ENCODE measurements at regions not wholly inside any gene's neighbourhood (a gene's known extent, or its start where the extent isn't known, plus 50 kb on each side); places are given as distances from the start of the nearest gene placed in this dataset.
A peak's percentile ranks its signal among the peaks of the same experiment; 100 is the strongest.
"Not testable (repeated sequence)": the region's sequence is repeated elsewhere in the genome, so short reads cannot be mapped to it uniquely, and the experiment has no call there.

DNA sequence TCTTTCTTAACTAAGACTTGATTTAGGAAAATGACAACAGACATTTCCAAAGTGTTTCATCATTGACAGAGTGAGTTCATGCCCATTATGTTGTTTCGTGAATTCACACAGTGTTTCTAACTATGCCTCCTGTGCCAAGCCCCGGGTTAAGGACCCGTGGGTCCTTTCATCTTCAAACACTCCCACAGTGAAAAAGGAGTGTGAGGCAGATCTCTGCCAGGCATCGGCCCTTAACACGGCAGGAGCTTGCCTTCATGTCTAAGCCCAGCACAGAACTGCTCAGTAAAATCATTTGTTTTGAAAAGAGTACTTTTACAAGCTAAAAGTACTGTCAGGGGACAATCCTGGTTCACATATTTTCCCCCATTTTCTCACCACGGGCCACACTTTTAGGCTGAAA is 80.0 kb upstream of the FOXB1 start:
- no peaks in the 10 kb centered on the region for H3K4me1 Mint-ChIP-seq
- ATAC-seq (ENCODE audit: low read depth in 2 of 2) (no peak), DNase-seq (no peak)
- H3K9me3 Mint-ChIP-seq = peaks cover 0 to 4% (median 0%) of the 10 kb centered on the region in 7 donors
- H3K27me3 Mint-ChIP-seq = peaks cover 20 to 30% (median 26%) of the 10 kb centered on the region in 3 donors
- no peaks in the 10 kb centered on the region for H3K36me3 Mint-ChIP-seq
- no peak overlapping the region for H3K27ac Mint-ChIP-seq
- H3K4me3 Mint-ChIP-seq = no peak overlapping the region

DNA sequence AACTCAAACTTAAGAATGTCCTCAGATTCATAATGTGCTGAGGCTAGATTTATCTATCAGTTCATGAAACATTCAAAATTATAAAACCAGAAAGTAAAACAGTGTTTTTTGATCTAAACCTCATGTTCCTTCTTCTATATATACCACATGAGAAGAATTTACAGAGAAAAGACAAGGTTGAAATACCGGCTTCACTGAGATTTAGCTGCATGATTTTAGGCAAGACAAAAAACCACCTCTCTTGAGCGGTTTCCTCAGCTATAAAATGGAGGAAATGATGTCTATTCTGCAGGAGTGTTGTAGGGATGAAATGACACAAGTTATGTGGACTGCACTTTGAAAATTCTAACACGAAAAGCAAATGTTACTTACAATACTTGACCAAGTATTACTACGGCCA is 80.6 kb upstream of the FOXB1 start:
- Mint-ChIP-seq H3K4me1 (no peaks in the 10 kb centered on the region), H3K9me3 (peaks cover 0 to 4% (median 0%) of the 10 kb centered on the region in 7 donors), H3K27me3 (peaks cover 20 to 26% (median 23%) of the 10 kb centered on the region in 3 donors), H3K27ac (no peak overlapping the region), H3K36me3 (no peaks in the 10 kb centered on the region), H3K4me3 (no peak overlapping the region)
- DNase-seq = no peak
- no peak for ATAC-seq (ENCODE audit: low read depth in 2 of 2)

DNA sequence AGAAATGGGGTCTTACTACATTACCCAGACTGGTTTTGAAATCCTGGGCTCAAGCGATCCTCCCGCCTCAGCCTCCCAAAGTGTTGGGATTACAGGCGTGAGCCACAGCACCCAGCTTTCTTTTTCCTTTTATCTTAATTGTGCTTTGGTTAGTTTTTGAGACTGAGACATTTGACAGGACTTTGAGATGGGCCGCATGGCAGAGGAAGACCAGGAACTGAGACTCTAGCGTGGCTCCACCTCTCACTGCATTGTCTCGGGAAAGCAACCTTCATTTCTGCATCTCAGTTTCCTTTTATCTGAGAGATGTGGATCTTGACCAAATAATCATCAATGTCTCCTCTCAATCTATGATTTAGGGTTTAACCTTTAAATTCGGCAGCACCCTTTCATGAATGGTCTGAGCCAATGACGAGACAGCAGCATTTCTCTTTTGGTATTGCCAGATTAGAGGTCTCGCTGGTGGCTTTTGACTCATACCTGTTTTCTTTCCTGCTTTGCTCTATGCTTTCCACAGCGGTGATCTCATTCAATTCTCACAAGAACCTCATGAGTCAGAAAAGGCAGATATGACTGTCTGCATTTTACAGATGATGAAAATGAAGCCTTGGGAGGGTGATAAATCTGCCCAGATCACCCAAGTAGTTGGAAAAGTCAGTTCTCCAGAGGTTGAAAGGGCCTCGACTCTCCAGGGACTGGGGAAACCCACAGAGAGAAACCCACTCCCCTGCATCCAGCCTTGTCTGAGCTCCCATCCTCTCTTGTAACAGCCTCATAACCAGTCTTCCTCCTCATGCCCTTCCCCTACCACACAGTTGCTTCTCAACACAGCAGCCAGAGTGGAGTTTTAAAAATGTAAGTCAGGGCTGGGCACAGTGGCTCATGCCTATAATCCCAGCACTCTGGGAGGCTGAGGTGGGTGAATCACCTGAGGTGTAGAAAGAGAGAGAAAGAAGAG is 84.8 kb upstream of the FOXB1 start:
- H3K36me3 Mint-ChIP-seq = no peaks in the 10 kb centered on the region
- H3K4me1 Mint-ChIP-seq = peaks cover 0 to 5% (median 0%) of the 10 kb centered on the region in 3 donors
- no peak for ATAC-seq (ENCODE audit: low read depth in 2 of 2)
- H3K9me3 Mint-ChIP-seq = no peaks in the 10 kb centered on the region
- no peak overlapping the region for H3K4me3 Mint-ChIP-seq
- H3K27ac Mint-ChIP-seq = peak overlapping the region in 1 of 6 donors; percentile 76
- DNase-seq = no peak
- peaks cover 16 to 23% (median 23%) of the 10 kb centered on the region in 3 donors for H3K27me3 Mint-ChIP-seq

DNA sequence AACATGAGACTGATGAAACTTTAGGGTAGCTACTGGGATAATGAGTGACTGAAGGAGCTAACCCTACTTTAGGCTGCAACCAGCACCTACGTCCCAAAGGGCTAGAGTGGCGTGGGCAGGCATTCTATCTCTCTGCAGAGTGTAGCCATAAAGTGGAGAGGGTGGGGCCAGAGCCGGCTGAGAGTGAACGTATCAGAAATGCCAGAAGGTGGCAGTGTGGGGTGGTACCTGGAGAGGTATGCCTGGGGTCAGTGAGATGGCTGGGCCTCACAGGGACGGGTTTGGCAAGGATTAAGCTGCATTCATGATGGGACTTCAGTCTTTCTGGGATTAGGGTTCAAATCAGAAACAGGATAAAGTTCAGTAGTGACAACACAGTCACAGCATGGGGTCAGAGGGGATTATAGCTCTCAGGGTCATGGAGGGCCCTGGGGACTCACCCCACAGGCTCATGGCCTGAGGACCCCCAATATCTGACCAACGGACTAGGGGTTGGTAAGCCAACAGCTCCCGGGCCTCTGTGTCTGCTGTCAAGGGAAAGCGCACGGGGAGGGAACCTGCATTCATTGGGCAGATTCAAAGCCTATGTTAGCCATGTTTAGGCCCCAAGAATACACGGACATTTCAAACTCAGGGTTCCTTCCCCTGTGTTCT is 86.5 kb upstream of the FOXB1 start:
- peak; percentile 2 for DNase-seq
- Mint-ChIP-seq H3K9me3 (no peaks in the 10 kb centered on the region), H3K4me1 (peaks cover 0 to 5% (median 0%) of the 10 kb centered on the region in 3 donors), H3K4me3 (no peak overlapping the region), H3K27me3 (peaks cover 19 to 35% (median 32%) of the 10 kb centered on the region in 3 donors), H3K27ac (no peak overlapping the region), H3K36me3 (no peaks in the 10 kb centered on the region)
- peak; percentile 43 to 46 for ATAC-seq (ENCODE audit: low read depth in 2 of 2)

DNA sequence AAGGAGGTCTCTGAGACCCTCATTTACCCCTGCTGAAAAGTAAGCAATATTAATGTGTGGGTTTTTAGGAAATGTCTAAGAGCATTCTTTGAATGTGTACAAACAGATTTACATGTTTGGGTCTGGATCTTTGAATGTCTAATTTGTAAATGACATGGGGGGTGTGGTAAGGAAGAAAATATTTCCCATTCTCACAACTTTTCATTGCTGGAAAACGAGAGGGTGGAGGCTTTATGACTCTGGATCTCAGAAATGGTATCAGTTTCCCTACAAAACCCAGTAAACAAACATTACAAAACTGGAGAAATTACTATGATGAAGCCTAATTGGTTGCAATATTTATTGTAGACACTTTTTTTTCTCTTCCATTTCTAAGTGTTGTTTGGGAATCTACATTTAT is 98.1 kb upstream of the FOXB1 start:
- no peak overlapping the region for H3K4me3 Mint-ChIP-seq
- ATAC-seq (ENCODE audit: low read depth in 2 of 2) (no peak), DNase-seq (no peak)
- H3K27me3 Mint-ChIP-seq = peaks cover 23 to 49% (median 31%) of the 10 kb centered on the region in 3 donors
- H3K4me1 Mint-ChIP-seq = no peaks in the 10 kb centered on the region
- H3K27ac Mint-ChIP-seq = no peak overlapping the region
- no peaks in the 10 kb centered on the region for H3K36me3 Mint-ChIP-seq
- H3K9me3 Mint-ChIP-seq = peaks cover 0 to 2% (median 0%) of the 10 kb centered on the region in 7 donors

DNA sequence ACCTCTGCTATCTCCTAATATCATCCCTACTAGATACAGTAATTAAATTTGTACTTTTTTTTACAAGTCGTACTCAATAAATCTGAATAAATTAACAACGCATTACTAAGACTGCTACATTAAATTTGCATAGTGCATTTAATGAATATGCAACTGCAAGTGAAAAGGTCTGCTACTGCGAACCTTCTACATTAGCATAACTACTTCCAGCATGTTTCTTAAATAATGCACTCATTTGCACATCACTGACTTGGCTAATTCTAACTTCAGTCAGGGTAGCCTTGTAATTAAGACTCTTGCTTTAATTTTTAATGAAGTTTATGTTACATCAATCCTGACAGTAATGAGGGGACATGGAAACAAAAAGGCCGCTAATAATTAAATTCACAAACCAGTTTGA is 98.9 kb upstream of the FOXB1 start:
- no peaks in the 10 kb centered on the region for H3K4me1 Mint-ChIP-seq
- no peak for DNase-seq

DNA sequence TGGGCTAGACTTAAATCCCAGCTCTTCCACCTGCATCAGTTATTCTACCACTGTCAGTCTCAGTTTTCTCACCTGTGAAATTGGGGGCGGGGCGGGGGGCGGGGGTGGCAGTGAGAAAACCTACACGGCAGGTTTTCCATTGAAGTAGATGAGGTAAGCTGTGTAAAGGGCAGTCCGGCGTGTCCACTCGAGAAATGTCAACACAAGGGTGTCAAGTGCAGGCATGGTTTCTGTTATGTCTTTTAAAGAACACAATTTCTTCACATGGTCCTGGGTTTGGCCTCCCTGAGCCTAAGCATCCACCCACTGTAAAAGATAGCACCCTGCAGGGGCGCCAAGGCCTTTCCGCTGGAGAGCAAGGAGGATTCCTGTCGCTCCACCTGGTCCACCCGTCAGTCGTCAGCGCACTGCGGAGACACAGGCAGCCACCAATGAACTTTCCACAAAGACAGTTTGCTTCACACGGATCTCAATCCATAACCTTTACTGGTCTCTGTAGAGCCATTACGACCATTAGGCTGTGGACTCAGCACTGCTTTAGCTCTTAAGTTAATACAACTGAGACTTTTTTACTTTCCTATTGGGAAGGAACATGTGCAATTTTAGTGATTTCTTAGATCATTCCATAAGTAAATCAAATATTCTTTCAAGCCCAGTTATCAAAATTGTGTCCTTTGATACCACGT is 99.5 kb upstream of the FOXB1 start:
- H3K4me1 Mint-ChIP-seq = no peaks in the 10 kb centered on the region
- no peak overlapping the region for H3K27ac Mint-ChIP-seq
- H3K9me3 Mint-ChIP-seq = peaks cover 0 to 2% (median 0%) of the 10 kb centered on the region in 7 donors
- H3K4me3 Mint-ChIP-seq = no peak overlapping the region
- H3K27me3 Mint-ChIP-seq = peaks cover 28 to 46% (median 31%) of the 10 kb centered on the region in 3 donors
- DNase-seq = no peak
- ATAC-seq (ENCODE audit: low read depth in 2 of 2) = no peak
- H3K36me3 Mint-ChIP-seq = no peaks in the 10 kb centered on the region

More for the DNA sequence above, 98.9 kb upstream of the FOXB1 start:
- H3K9me3 Mint-ChIP-seq = peaks cover 0 to 2% (median 0%) of the 10 kb centered on the region in 7 donors
- H3K27me3 Mint-ChIP-seq = peaks cover 28 to 47% (median 30%) of the 10 kb centered on the region in 3 donors
- no peak overlapping the region for H3K4me3 Mint-ChIP-seq
- no peaks in the 10 kb centered on the region for H3K36me3 Mint-ChIP-seq
- no peak overlapping the region for H3K27ac Mint-ChIP-seq
- no peak for ATAC-seq (ENCODE audit: low read depth in 2 of 2)

DNA sequence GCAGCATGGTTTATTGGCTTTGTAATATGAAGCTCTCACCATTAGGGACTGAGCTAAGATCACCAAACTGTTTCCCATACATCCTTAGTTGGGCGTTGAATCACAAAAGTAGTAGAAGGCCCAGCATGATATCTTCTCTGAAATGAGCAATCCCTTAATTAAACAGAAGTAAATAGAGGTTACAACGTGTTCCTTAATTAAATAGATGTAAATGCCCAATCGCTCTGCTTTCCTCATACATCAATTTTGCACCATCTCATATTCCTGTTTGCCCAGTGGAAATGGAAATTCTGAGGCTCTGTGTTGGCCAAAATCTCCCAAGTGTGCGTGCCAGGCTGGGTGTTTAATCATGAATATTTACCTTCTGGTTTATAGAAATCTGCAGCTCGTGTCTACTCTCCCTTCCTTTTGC is 107.4 kb upstream of the FOXB1 start:
- Mint-ChIP-seq H3K9me3 (peaks cover 0 to 2% (median 0%) of the 10 kb centered on the region in 7 donors), H3K4me1 (no peaks in the 10 kb centered on the region), H3K36me3 (no peaks in the 10 kb centered on the region), H3K4me3 (no peak overlapping the region), H3K27ac (no peak overlapping the region), H3K27me3 (peaks cover 20 to 46% (median 39%) of the 10 kb centered on the region in 3 donors)
- ATAC-seq (ENCODE audit: low read depth in 2 of 2) (no peak), DNase-seq (no peak)

DNA sequence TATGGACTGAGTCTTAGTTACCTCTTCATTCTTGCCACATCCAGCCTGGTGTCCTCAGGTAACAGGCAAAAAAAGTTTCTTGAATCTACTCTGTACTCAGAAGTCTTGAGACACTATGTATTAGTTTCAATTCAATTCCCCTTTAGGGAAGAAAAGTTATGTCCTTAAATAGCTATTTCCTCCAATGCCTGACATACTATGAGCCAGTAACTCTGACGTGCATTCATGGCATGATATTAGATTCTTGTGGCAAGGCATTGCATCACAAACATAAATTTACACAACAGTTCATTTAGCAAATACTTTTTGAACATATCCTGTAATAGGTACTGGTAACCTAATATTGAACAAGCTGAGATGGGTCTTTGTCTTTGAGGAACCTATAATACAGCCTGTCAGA is 109.3 kb upstream of the FOXB1 start:
- H3K4me1 Mint-ChIP-seq = no peaks in the 10 kb centered on the region
- H3K9me3 Mint-ChIP-seq = peaks cover 0 to 2% (median 0%) of the 10 kb centered on the region in 7 donors
- ATAC-seq (ENCODE audit: low read depth in 2 of 2) (no peak), DNase-seq (no peak)
- peaks cover 20 to 44% (median 37%) of the 10 kb centered on the region in 3 donors for H3K27me3 Mint-ChIP-seq
- no peaks in the 10 kb centered on the region for H3K36me3 Mint-ChIP-seq
- H3K4me3 Mint-ChIP-seq = no peak overlapping the region
- no peak overlapping the region for H3K27ac Mint-ChIP-seq

DNA sequence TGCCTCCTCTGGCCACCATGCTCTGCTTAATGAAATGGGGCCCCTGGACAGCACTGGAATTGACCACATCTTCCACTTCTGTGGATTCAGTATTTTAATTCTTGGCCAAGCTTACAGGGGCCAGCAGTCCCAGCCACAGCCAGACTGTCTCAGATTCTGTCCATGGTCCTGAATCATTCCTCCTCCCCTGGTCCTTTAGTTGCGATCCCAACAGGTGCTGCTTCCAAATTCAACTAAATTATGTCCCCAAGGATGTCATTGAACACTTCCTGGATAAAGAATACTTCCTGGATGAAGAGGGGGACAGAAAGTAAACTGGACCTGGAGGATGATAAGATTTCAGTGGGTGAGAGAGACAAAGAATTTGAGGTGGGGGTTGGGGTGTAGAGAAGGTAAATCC is 111.1 kb upstream of the FOXB1 start:
- no peak for ATAC-seq (ENCODE audit: low read depth in 2 of 2)

DNA sequence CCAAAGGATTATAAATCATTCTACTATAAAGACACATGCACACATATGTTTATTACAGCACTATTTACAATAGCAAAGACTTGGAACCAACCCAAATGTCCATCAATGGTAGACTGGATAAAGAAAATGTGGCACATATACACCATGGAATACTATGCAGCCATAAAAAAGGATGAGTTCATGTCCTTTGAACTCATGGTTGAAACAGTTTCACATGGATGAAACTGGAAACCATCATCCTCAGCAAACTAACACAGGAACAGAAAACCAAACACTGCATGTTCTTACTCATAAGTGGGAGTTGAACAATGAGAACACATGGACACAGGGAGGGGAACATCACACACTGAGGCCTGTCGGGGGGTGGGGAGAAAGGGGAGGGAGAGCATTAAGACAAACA is 116.2 kb upstream of the FOXB1 start:
- H3K4me3 Mint-ChIP-seq; H3K27ac Mint-ChIP-seq; ATAC-seq (ENCODE audit: low read depth in 2 of 2); DNase-seq; H3K36me3 Mint-ChIP-seq; H3K4me1 Mint-ChIP-seq: not testable (repeated sequence)
- H3K9me3 Mint-ChIP-seq = peaks cover 0 to 13% (median 9%) of the 10 kb centered on the region in 7 donors
- peaks cover 8 to 31% (median 18%) of the 10 kb centered on the region in 3 donors for H3K27me3 Mint-ChIP-seq

More for the DNA sequence above, 111.1 kb upstream of the FOXB1 start:
- Mint-ChIP-seq H3K27me3 (peaks cover 20 to 44% (median 32%) of the 10 kb centered on the region in 3 donors), H3K36me3 (no peaks in the 10 kb centered on the region), H3K4me3 (no peak overlapping the region), H3K9me3 (peaks cover 0 to 5% (median 3%) of the 10 kb centered on the region in 7 donors), H3K4me1 (no peaks in the 10 kb centered on the region), H3K27ac (no peak overlapping the region)
- DNase-seq = no peak

DNA sequence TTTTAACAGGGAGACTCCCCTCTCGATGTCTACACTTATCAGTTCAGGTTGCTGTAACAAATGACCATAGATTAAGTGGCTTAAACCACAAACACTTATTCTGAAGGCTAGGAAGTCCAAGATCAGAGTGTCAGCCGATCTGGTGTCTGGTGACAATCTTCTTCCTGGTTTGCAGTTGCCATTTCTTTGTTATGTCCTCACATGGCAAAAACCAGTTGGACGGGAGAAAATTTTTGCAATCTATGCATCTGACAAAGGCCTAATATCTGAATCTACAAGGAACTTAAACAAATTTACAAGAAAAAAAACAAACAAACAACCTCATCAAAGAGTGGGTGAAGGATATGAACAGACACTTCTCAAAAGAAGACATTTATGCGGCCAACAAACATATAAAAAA is 116.9 kb upstream of the FOXB1 start:
- H3K36me3 Mint-ChIP-seq = no peaks in the 10 kb centered on the region
- H3K4me3 Mint-ChIP-seq = no peak overlapping the region
- H3K4me1 Mint-ChIP-seq = no peaks in the 10 kb centered on the region
- DNase-seq = no peak
- H3K27me3 Mint-ChIP-seq = peaks cover 10 to 28% (median 21%) of the 10 kb centered on the region in 3 donors
- no peak overlapping the region for H3K27ac Mint-ChIP-seq
- no peak for ATAC-seq (ENCODE audit: low read depth in 2 of 2)
- peaks cover 0 to 13% (median 9%) of the 10 kb centered on the region in 7 donors for H3K9me3 Mint-ChIP-seq

DNA sequence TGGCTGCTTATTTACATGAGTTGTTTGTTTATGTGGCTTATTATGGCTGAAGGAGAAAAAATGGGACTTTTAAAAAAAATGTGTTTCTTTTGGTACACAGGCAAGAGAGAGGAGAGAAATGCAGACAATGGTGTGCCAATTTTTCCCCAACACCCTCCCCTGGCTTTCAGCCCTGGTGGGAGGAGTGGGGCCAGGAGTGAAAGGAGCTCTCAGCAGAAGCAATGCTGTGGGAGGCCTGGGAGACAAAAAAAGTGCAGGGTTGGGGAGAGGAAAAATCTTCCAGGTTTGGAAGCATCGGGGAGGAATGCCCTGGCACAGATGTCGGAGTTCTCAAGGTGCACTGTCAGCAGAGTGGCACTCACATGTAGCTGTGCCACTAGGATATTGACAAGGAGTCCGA is 117.7 kb upstream of the FOXB1 start:
- Mint-ChIP-seq H3K4me3 (no peak overlapping the region), H3K36me3 (no peaks in the 10 kb centered on the region), H3K27me3 (peaks cover 15 to 28% (median 22%) of the 10 kb centered on the region in 3 donors), H3K4me1 (no peaks in the 10 kb centered on the region), H3K9me3 (peaks cover 0 to 13% (median 9%) of the 10 kb centered on the region in 7 donors), H3K27ac (no peak overlapping the region)
- no peak for ATAC-seq (ENCODE audit: low read depth in 2 of 2)
- no peak for DNase-seq

Data from naive B cell (primary cell).